ENCODE measurements at regions not wholly inside any gene's neighbourhood (a gene's known extent, or its start where the extent isn't known, plus 50 kb on each side); places are given as distances from the start of the nearest gene placed in this dataset.
"Not testable (repeated sequence)": the region's sequence is repeated elsewhere in the genome, so short reads cannot be mapped to it uniquely, and the experiment has no call there.

DNA sequence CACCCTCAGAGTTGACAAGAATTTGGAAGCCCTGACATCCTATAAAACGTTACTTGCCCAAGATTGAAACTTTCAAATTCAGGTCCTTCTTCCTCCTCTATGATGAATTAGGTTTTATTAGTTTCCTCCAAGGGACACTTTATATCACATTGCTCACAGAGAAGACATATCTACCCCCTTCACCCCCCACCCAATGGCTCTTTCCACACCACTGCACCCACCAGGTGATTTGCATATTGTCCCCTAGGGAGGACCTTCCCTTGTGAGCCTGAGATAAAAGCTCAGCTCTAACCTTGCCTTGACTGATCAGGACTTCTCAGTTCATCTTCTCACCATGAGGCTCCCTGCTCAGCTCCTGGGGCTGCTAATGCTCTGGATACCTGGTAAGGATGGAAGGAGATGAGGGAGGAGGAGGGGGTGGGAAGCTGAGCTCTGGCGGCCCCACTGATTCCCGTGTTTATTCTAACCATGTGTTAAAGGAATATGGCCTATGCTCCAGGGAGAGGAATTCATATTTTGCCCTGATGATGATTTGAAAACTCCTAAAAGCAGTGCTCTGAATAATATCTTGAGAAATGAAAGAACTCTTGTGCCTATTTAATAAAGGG lies 1255.8 kb downstream of the RPIA start:
- not testable (repeated sequence) for H3K27me3 ChIP-seq (replicated peaks; ENCODE audit: control insufficient read depth, insufficient read depth, low read length); DNase-seq (ENCODE audit: low read depth); H3K9ac ChIP-seq (ENCODE audit: low read length); H3K4me3 ChIP-seq (ENCODE audit: low read length); H3K4me1 ChIP-seq (ENCODE audit: control insufficient read depth, insufficient read depth, low read length); H3K36me3 ChIP-seq (ENCODE audit: control insufficient read depth, insufficient read depth, low read length, severe bottlenecking); H3K9me3 ChIP-seq (ENCODE audit: control insufficient read depth, low read length)

GRCh38 chr2:89948102-89948501 lies 1256.6 kb downstream of the RPIA start:
- DNase-seq (ENCODE audit: low read depth); H3K27me3 ChIP-seq (replicated peaks; ENCODE audit: control insufficient read depth, insufficient read depth, low read length); H3K9me3 ChIP-seq (ENCODE audit: control insufficient read depth, low read length); H3K9ac ChIP-seq (ENCODE audit: low read length); H3K36me3 ChIP-seq (ENCODE audit: control insufficient read depth, insufficient read depth, low read length, severe bottlenecking); H3K4me3 ChIP-seq (ENCODE audit: low read length); H3K4me1 ChIP-seq (ENCODE audit: control insufficient read depth, insufficient read depth, low read length): not testable (repeated sequence)

GRCh38 chr2:89950807-89951206 lies 1259.3 kb downstream of the RPIA start:
- H3K4me3 ChIP-seq (ENCODE audit: low read length); DNase-seq (ENCODE audit: low read depth); H3K9me3 ChIP-seq (ENCODE audit: control insufficient read depth, low read length); H3K27me3 ChIP-seq (replicated peaks; ENCODE audit: control insufficient read depth, insufficient read depth, low read length); H3K4me1 ChIP-seq (ENCODE audit: control insufficient read depth, insufficient read depth, low read length); H3K36me3 ChIP-seq (ENCODE audit: control insufficient read depth, insufficient read depth, low read length, severe bottlenecking); H3K9ac ChIP-seq (ENCODE audit: low read length): not testable (repeated sequence)

DNA sequence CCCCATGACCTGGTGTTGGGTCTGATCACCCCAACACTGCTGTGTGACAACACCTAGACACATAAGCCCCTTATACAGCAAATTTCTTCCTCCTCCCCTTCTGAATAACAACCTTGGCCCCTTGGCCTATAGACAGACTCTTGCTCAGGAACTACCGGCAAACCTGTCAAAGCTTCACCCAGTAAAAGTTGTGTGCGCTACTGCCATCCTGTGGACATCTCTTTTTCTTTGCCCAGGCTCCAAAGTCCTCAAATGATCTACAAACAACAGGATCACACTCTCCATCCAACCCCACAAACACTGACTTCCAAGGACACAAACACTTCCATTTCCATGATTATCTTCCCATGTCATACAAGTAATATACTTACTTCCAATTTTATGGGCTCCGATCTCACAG lies 1265.8 kb downstream of the RPIA start:
- not testable (repeated sequence) for H3K9me3 ChIP-seq (ENCODE audit: control insufficient read depth, low read length); H3K4me3 ChIP-seq (ENCODE audit: low read length); DNase-seq (ENCODE audit: low read depth); H3K9ac ChIP-seq (ENCODE audit: low read length); H3K4me1 ChIP-seq (ENCODE audit: control insufficient read depth, insufficient read depth, low read length); H3K27me3 ChIP-seq (replicated peaks; ENCODE audit: control insufficient read depth, insufficient read depth, low read length); H3K36me3 ChIP-seq (ENCODE audit: control insufficient read depth, insufficient read depth, low read length, severe bottlenecking)

DNA sequence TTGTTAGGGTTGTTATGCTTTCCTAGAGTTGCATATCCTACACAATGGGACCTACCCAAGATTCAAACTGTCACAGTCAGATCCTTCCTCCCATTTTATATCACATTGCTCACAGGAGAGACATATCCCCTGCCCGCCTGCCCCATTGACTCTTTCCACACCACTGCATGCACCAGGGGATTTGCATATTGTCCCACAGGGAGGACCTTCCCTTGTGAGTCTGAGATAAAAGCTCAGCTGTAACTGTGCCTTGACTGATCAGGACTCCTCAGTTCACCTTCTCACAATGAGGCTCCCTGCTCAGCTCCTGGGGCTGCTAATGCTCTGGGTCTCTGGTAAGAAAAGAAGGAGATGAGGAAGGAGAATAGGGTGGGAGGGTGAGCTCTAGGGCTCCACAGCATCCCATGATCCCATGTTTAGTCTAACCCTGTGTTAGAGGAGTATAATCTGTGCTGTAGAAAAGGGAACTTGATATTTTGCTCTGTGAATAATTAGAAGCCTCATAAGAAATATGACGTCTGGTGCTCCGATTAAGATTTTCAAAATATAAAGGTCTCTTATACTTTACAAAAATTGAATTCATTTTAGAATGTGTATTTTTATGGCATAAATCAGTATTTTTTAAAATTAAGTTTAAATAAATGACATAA lies 1268.4 kb downstream of the RPIA start:
- DNase-seq (ENCODE audit: low read depth); H3K9me3 ChIP-seq (ENCODE audit: control insufficient read depth, low read length); H3K27me3 ChIP-seq (replicated peaks; ENCODE audit: control insufficient read depth, insufficient read depth, low read length); H3K4me1 ChIP-seq (ENCODE audit: control insufficient read depth, insufficient read depth, low read length); H3K36me3 ChIP-seq (ENCODE audit: control insufficient read depth, insufficient read depth, low read length, severe bottlenecking); H3K9ac ChIP-seq (ENCODE audit: low read length); H3K4me3 ChIP-seq (ENCODE audit: low read length): not testable (repeated sequence)

DNA sequence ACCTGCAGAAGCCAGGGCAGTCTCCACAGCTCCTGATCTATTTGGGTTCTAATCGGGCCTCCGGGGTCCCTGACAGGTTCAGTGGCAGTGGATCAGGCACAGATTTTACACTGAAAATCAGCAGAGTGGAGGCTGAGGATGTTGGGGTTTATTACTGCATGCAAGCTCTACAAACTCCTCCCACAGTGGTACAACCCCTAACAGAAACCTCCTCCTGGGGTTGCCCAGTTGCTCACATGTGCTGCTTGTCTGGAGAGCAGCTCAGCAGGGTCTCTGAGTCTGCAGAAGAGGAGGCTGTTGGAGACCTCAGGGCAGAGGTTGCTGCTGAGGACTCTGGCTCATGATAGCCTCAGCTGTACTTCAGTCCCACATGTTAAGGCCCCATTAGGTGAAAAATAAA lies 1269.1 kb downstream of the RPIA start:
- H3K36me3 ChIP-seq (ENCODE audit: control insufficient read depth, insufficient read depth, low read length, severe bottlenecking); H3K4me3 ChIP-seq (ENCODE audit: low read length): not testable (repeated sequence)

DNA sequence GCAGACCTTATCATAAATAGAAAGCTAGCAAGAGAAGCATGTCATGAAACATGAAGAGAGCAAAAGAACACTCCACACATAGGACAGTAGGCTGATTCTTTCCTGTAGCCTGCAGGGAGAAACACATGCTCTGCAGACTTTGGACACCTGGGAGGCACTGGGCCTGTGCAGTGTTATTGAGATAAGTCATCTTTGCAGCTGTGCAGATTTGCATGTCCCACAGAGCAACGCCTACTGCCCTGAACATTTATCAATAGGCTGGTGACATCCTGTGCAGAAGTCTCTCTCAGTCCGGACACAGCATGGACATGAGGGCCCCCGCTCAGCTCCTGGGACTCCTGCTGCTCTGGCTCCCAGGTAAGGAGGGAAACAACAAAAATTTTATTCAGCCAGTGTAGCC lies 1277.1 kb downstream of the RPIA start:
- not testable (repeated sequence) for H3K9me3 ChIP-seq (ENCODE audit: control insufficient read depth, low read length); H3K36me3 ChIP-seq (ENCODE audit: control insufficient read depth, insufficient read depth, low read length, severe bottlenecking); DNase-seq (ENCODE audit: low read depth); H3K27me3 ChIP-seq (replicated peaks; ENCODE audit: control insufficient read depth, insufficient read depth, low read length); H3K9ac ChIP-seq (ENCODE audit: low read length); H3K4me3 ChIP-seq (ENCODE audit: low read length); H3K4me1 ChIP-seq (ENCODE audit: control insufficient read depth, insufficient read depth, low read length)

More for the DNA sequence above, 1269.1 kb downstream of the RPIA start:
- not testable (repeated sequence) for H3K4me1 ChIP-seq (ENCODE audit: control insufficient read depth, insufficient read depth, low read length); DNase-seq (ENCODE audit: low read depth); H3K9me3 ChIP-seq (ENCODE audit: control insufficient read depth, low read length); H3K9ac ChIP-seq (ENCODE audit: low read length); H3K27me3 ChIP-seq (replicated peaks; ENCODE audit: control insufficient read depth, insufficient read depth, low read length)

DNA sequence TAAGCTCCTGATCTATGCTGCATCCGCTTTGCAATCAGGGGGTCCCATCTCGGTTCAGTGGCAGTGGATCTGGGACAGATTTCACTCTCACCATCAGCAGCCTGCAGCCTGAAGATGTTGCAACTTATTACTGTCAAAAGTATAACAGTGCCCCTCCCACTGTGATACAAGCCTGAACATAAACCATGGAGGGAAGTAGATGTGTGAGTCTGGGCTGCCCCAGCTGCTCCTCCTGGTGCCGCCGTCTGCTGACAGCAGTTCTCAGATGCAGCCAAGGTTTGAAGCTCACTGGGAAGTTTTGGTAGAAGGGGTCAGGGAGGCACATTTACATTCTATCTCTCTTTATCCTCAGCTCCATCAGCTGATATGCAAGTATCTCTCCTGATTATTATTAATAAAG lies 1277.7 kb downstream of the RPIA start:
- not testable (repeated sequence) for DNase-seq (ENCODE audit: low read depth); H3K27me3 ChIP-seq (replicated peaks; ENCODE audit: control insufficient read depth, insufficient read depth, low read length); H3K9ac ChIP-seq (ENCODE audit: low read length); H3K36me3 ChIP-seq (ENCODE audit: control insufficient read depth, insufficient read depth, low read length, severe bottlenecking); H3K4me1 ChIP-seq (ENCODE audit: control insufficient read depth, insufficient read depth, low read length); H3K4me3 ChIP-seq (ENCODE audit: low read length); H3K9me3 ChIP-seq (ENCODE audit: control insufficient read depth, low read length)

DNA sequence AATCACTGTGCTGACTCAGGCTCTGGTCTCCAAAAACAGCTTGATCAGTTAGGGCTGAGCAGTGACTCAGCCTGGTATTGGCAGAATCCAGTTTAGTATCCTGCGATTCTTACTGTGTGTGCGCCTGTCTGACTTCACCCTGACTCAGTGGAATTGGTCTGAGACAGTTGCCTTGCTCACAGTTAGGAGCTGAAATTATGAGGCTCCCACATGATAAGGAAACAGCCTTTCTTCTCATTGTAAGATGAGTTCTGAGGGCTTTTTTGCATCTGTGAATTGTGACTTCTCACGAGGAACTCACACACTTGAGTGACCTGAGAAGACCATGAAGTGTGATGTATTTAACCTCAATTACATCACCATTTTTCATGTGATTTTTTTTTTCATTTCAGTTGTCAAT lies 1282.4 kb downstream of the RPIA start:
- not testable (repeated sequence) for DNase-seq (ENCODE audit: low read depth); H3K36me3 ChIP-seq (ENCODE audit: control insufficient read depth, insufficient read depth, low read length, severe bottlenecking); H3K9ac ChIP-seq (ENCODE audit: low read length); H3K4me1 ChIP-seq (ENCODE audit: control insufficient read depth, insufficient read depth, low read length); H3K9me3 ChIP-seq (ENCODE audit: control insufficient read depth, low read length); H3K4me3 ChIP-seq (ENCODE audit: low read length); H3K27me3 ChIP-seq (replicated peaks; ENCODE audit: control insufficient read depth, insufficient read depth, low read length)

DNA sequence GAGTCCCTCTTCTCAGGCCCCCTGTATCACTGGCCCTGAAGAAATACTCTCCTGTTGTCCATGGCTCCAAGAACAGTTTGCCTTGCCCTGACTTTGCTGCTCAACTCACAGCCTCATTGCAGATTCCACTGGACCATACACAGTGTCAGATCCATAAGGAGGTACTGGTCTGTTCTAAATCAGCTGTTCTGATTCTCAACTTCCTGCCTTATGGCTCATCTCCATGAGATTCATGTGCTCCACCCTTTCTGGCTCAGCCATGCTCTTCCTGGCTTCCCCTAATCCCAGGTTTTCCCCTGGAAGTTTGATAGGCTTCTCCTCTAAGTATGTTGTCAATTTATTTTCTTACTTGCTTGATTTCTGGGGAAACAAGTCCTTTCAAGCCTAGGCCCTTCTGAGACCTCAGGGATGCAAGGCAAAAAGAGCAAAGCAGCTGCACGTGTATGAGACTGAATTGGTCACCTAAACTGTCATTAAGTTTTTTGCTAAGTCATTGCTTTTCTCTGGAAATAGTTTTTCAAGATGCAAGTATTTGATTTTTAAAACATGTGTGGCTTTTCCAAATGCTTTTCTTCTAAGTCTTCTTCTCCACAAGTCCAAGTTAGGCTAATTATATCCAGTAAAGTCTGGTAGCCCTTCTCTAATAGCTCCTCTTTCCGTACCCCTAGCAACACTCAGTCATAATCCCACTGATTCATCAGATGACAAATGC lies 1288.5 kb downstream of the RPIA start:
- not testable (repeated sequence) for DNase-seq (ENCODE audit: low read depth); H3K9ac ChIP-seq (ENCODE audit: low read length); H3K27me3 ChIP-seq (replicated peaks; ENCODE audit: control insufficient read depth, insufficient read depth, low read length); H3K4me1 ChIP-seq (ENCODE audit: control insufficient read depth, insufficient read depth, low read length); H3K4me3 ChIP-seq (ENCODE audit: low read length); H3K36me3 ChIP-seq (ENCODE audit: control insufficient read depth, insufficient read depth, low read length, severe bottlenecking); H3K9me3 ChIP-seq (ENCODE audit: control insufficient read depth, low read length)

DNA sequence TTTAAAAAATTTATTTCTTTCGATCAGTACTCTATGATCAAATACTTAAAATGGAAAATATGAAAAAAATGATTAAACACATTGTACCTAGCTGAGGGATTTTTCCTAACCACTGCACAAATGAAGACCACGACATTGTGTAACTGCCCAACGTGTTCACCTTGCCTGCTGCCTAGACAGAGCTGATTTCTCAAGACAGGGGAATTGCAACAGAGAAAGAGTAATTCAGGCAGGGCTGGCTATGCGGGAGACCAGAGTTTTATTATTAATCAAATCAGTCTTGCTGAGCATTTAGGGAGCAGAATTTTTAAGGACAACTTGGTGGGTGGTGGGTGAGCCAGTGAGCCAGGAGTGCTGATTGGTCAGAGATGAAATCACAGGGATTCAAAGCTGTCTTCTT lies 1290.8 kb downstream of the RPIA start:
- not testable (repeated sequence) for H3K9me3 ChIP-seq (ENCODE audit: control insufficient read depth, low read length); H3K4me1 ChIP-seq (ENCODE audit: control insufficient read depth, insufficient read depth, low read length); H3K4me3 ChIP-seq (ENCODE audit: low read length); DNase-seq (ENCODE audit: low read depth); H3K27me3 ChIP-seq (replicated peaks; ENCODE audit: control insufficient read depth, insufficient read depth, low read length); H3K36me3 ChIP-seq (ENCODE audit: control insufficient read depth, insufficient read depth, low read length, severe bottlenecking); H3K9ac ChIP-seq (ENCODE audit: low read length)

Data from adipocyte (in vitro differentiated cells).